Suprapubic skin (tissue), 4 donors: ENCODE measurements at regions not wholly inside any gene's neighbourhood (a gene's known extent, or its start where the extent isn't known, plus 50 kb on each side); places are given as distances from the start of the nearest gene placed in this dataset.

ENCODE experiments used
- DNase-seq, 2 donors: peaks; one replicate each; pipeline ENCODE4 v3.0.0-alpha.2; 2019; ENCODE audit warnings: low spot score in 2 of 2
- H3K27ac ChIP-seq: fragments of 200-600 bp; sonication (generic); one replicate; pipeline ENCODE4 v1.5.1; 2019
- H3K27me3 ChIP-seq: fragments of 200-600 bp; sonication (generic); one replicate; pipeline ENCODE4 v1.5.1; 2019
- H3K36me3 ChIP-seq: fragments of 200-600 bp; sonication (generic); one replicate; pipeline ENCODE4 v1.5.1; 2019
- H3K4me1 ChIP-seq: fragments of 200-600 bp; sonication (generic); one replicate; pipeline ENCODE4 v1.5.1; 2019
- H3K4me3 ChIP-seq: fragments of 200-600 bp; sonication (generic); one replicate; pipeline ENCODE4 v1.5.1; 2019; ENCODE audit warnings: mild to moderate bottlenecking
- H3K9me3 ChIP-seq: fragments of 200-600 bp; sonication (generic); one replicate; pipeline ENCODE4 v1.5.1; 2019
- CTCF ChIP-seq, 2 donors: fragments of 200-600 bp in 1 of 2; fragments of 450-650 bp in 1 of 2; sonication (generic) in 1 of 2; IDR thresholded peaks; one replicate each; pipeline ENCODE4 v1.5.1; 2016 to 2019; ENCODE audit warnings: antibody characterized with exemption in 2 of 2, mild to moderate bottlenecking in 1 of 2, moderate library complexity in 1 of 2
- EP300 ChIP-seq: sonication (generic); formaldehyde crosslinking; IDR thresholded peaks from one replicate; pipeline ENCODE4 v1.6.1; 2017; ENCODE audit warnings: antibody characterized with exemption
- POLR2A ChIP-seq, 2 donors: fragments of 450-650 bp; IDR thresholded peaks; one replicate each; pipeline ENCODE4 v1.6.1; 2017; ENCODE audit warnings: antibody characterized with exemption in 2 of 2, mild to moderate bottlenecking in 2 of 2, moderate library complexity in 2 of 2
- POLR2AphosphoS5 ChIP-seq, 3 donors: sonication (generic); formaldehyde crosslinking; IDR thresholded peaks; one replicate each; pipeline ENCODE4 v1.6.1; 2017; ENCODE audit warnings: antibody characterized with exemption in 3 of 3
- WGBS: methylation state at CpG from one replicate; pipeline ENCODE4 v1.1.5; 2018; 5-methylcytosine and 5-hydroxymethylcytosine counted together

- Histone ChIP-seq H3K4me1 (no peaks in the 10 kb centered on the region), H3K9me3 (no peaks in the 10 kb centered on the region), H3K4me3 (no peak overlapping the region), H3K27ac (no peak overlapping the region), H3K36me3 (no peaks in the 10 kb centered on the region), H3K27me3 (no peaks in the 10 kb centered on the region)
- TF ChIP-seq EP300 (no peak), POLR2AphosphoS5 (IDR thresholded peaks at IDR 0.05) (no peak), POLR2A (IDR thresholded peaks at IDR 0.05) (no peak), CTCF (IDR thresholded peaks at IDR 0.05) (no peak)
- 85% methylated on average over 8 of the region's 8 CpGs for WGBS
- no peak for DNase-seq
Measured at GRCh38 chr6:19128701-19129100, 708.5 kb upstream of the ID4 start.

- Histone ChIP-seq H3K4me3 (no peak overlapping the region), H3K36me3 (no peaks in the 10 kb centered on the region), H3K27ac (no peak overlapping the region), H3K4me1 (no peaks in the 10 kb centered on the region), H3K9me3 (no peaks in the 10 kb centered on the region), H3K27me3 (no peaks in the 10 kb centered on the region)
- no peak for DNase-seq
- WGBS, result 64% methylated on average over 2 of the region's 2 CpGs
- TF ChIP-seq EP300, result no peak
- TF ChIP-seq POLR2A (IDR thresholded peaks at IDR 0.05), result no peak
- no peak for TF ChIP-seq POLR2AphosphoS5 (IDR thresholded peaks at IDR 0.05)
- TF ChIP-seq CTCF (IDR thresholded peaks at IDR 0.05), result no peak
Measured at GRCh38 chr6:19135706-19136105, 701.5 kb upstream of the ID4 start.

- Histone ChIP-seq H3K27me3 (no peaks in the 10 kb centered on the region), H3K9me3 (no peaks in the 10 kb centered on the region), H3K36me3 (no peaks in the 10 kb centered on the region), H3K4me1 (no peaks in the 10 kb centered on the region), H3K27ac (no peak overlapping the region), H3K4me3 (no peak overlapping the region)
- no peak for DNase-seq
- TF ChIP-seq POLR2AphosphoS5 (IDR thresholded peaks at IDR 0.05) (no peak), EP300 (no peak), POLR2A (IDR thresholded peaks at IDR 0.05) (no peak), CTCF (IDR thresholded peaks at IDR 0.05) (no peak)
- 78% methylated on average over 4 of the region's 4 CpGs for WGBS
Measured at GRCh38 chr6:19137505-19137904, 699.7 kb upstream of the ID4 start.

- H3K4me3 ChIP-seq, result no peak overlapping the region
- no peaks in the 10 kb centered on the region for H3K36me3 ChIP-seq
- H3K9me3 ChIP-seq, result no peaks in the 10 kb centered on the region
- no peak for DNase-seq
- WGBS, result 69% methylated on average over 5 of the region's 5 CpGs
- no peaks in the 10 kb centered on the region for H3K27me3 ChIP-seq
- no peak overlapping the region for H3K27ac ChIP-seq
- H3K4me1 ChIP-seq, result no peaks in the 10 kb centered on the region
- TF ChIP-seq POLR2A (IDR thresholded peaks at IDR 0.05) (no peak), EP300 (no peak), CTCF (IDR thresholded peaks at IDR 0.05) (no peak), POLR2AphosphoS5 (IDR thresholded peaks at IDR 0.05) (no peak)
Measured at GRCh38 chr6:19142275-19142674, 694.9 kb upstream of the ID4 start.

GRCh38 chr6:19150307-19150706 is 686.9 kb upstream of the ID4 start:
- Histone ChIP-seq H3K36me3 (no peaks in the 10 kb centered on the region), H3K4me1 (peaks cover 3% of the 10 kb centered on the region), H3K27ac (no peak overlapping the region), H3K27me3 (no peaks in the 10 kb centered on the region), H3K9me3 (no peaks in the 10 kb centered on the region), H3K4me3 (no peak overlapping the region)
- TF ChIP-seq EP300 (no peak), CTCF (IDR thresholded peaks at IDR 0.05) (no peak), POLR2A (IDR thresholded peaks at IDR 0.05) (no peak), POLR2AphosphoS5 (IDR thresholded peaks at IDR 0.05) (no peak)
- DNase-seq, result no peak
- 84% methylated on average over 3 of the region's 3 CpGs for WGBS
